ENCODE measurements at regions not wholly inside any gene's neighbourhood (a gene's known extent, or its start where the extent isn't known, plus 50 kb on each side); places are given as distances from the start of the nearest gene placed in this dataset.

DNA sequence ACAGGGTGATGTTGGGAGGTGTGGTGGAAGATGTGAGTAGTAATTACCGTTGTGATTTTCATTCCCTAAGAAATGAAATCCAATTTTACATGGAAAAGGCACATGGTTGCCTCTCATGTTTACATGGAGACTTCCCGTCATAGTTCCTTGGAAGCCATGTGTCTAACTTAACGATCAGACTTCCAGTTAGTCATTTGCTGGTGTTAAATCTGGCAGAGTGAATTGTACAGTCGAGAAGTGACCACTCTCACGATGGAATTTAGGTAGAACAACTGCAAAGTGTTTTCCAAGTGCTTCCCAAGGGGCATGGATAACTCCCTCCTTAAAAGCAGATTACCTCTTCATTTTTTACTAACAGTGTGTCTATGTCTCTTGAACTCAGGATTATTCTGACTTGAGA is 145.8 kb upstream of the CCN2 start:
- no peak for FAIRE-seq
- no peak overlapping the region for H3K4me2 ChIP-seq (ENCODE audit: control insufficient read depth, extremely low read depth, insufficient read depth, low read depth, low read length)
- no peaks in the 10 kb centered on the region for H3K4me1 ChIP-seq (ENCODE audit: control insufficient read depth, extremely low read depth, insufficient read depth, low read length)
- H3K27me3 ChIP-seq (ENCODE audit: control insufficient read depth, extremely low read depth, insufficient read depth, low read length), result no peaks in the 10 kb centered on the region
- H2AFZ ChIP-seq (ENCODE audit: control insufficient read depth, low read length), result no peak overlapping the region
- H3K36me3 ChIP-seq (ENCODE audit: control insufficient read depth in 2 of 2, extremely low read depth in 1 of 2, insufficient read depth in 2 of 2, low read length in 2 of 2), result no peaks in the 10 kb centered on the region
- H3K9me3 ChIP-seq (ENCODE audit: control insufficient read depth, low read depth, low read length), result no peaks in the 10 kb centered on the region
- H3K79me2 ChIP-seq (ENCODE audit: control insufficient read depth, insufficient read depth, low read length), result no peaks in the 10 kb centered on the region
- H4K20me1 ChIP-seq (ENCODE audit: control insufficient read depth, extremely low read depth, insufficient read depth, low read length), result no peaks in the 10 kb centered on the region
- H3K9ac ChIP-seq (ENCODE audit: control insufficient read depth, extremely low read depth, insufficient read depth, low read length), result no peak overlapping the region
- no peak for TF ChIP-seq CTCF (optimal IDR thresholded peaks at IDR 0.05 in 1 of 3, IDR thresholded peaks at IDR 0.05 in 1 of 3, conservative IDR thresholded peaks at IDR 0.05 in 1 of 3; ENCODE audit: extremely low read depth in 1 of 3, insufficient read depth in 2 of 3, low read length in 3 of 3)
- TF ChIP-seq EZH2 (IDR thresholded peaks at IDR 0.05; ENCODE audit: low read length), result no peak
- dilution Hi-C loops (cut with MboI; ENCODE audit: extremely low pct_ligation_motif_present, low sequenced_read_pairs), result no loop called here
- no peaks in the 10 kb centered on the region for H3K9me1 ChIP-seq (ENCODE audit: control insufficient read depth, extremely low read depth, insufficient read depth, low read length)
- H3K4me3 ChIP-seq (ENCODE audit: control insufficient read depth in 2 of 3, extremely low read depth in 1 of 3, insufficient read depth in 2 of 3, low read depth in 1 of 3, low read length in 3 of 3), result no peak overlapping the region
- no peak overlapping the region for H3K27ac ChIP-seq (ENCODE audit: control insufficient read depth, insufficient read depth, low read length)
- DNase-seq (ENCODE audit: low read depth, low spot score), result no peak

GRCh38 chr6:132096245-132096644 is 145.1 kb upstream of the CCN2 start:
- DNase-seq (ENCODE audit: low read depth, low spot score), result no peak
- H3K27ac ChIP-seq (ENCODE audit: control insufficient read depth, insufficient read depth, low read length), result no peak overlapping the region
- no peaks in the 10 kb centered on the region for H3K9me3 ChIP-seq (ENCODE audit: control insufficient read depth, low read depth, low read length)
- no peak for TF ChIP-seq CTCF (optimal IDR thresholded peaks at IDR 0.05 in 1 of 3, IDR thresholded peaks at IDR 0.05 in 1 of 3, conservative IDR thresholded peaks at IDR 0.05 in 1 of 3; ENCODE audit: extremely low read depth in 1 of 3, insufficient read depth in 2 of 3, low read length in 3 of 3)
- TF ChIP-seq EZH2 (IDR thresholded peaks at IDR 0.05; ENCODE audit: low read length), result no peak
- H3K9ac ChIP-seq (ENCODE audit: control insufficient read depth, extremely low read depth, insufficient read depth, low read length), result no peak overlapping the region
- no peaks in the 10 kb centered on the region for H3K27me3 ChIP-seq (ENCODE audit: control insufficient read depth, extremely low read depth, insufficient read depth, low read length)
- no peaks in the 10 kb centered on the region for H3K79me2 ChIP-seq (ENCODE audit: control insufficient read depth, insufficient read depth, low read length)
- no peak overlapping the region for H3K4me3 ChIP-seq (ENCODE audit: control insufficient read depth in 2 of 3, extremely low read depth in 1 of 3, insufficient read depth in 2 of 3, low read depth in 1 of 3, low read length in 3 of 3)
- no peaks in the 10 kb centered on the region for H3K9me1 ChIP-seq (ENCODE audit: control insufficient read depth, extremely low read depth, insufficient read depth, low read length)
- H3K4me1 ChIP-seq (ENCODE audit: control insufficient read depth, extremely low read depth, insufficient read depth, low read length), result no peaks in the 10 kb centered on the region
- no peaks in the 10 kb centered on the region for H4K20me1 ChIP-seq (ENCODE audit: control insufficient read depth, extremely low read depth, insufficient read depth, low read length)
- no peak for FAIRE-seq
- no peak overlapping the region for H3K4me2 ChIP-seq (ENCODE audit: control insufficient read depth, extremely low read depth, insufficient read depth, low read depth, low read length)
- no peaks in the 10 kb centered on the region for H3K36me3 ChIP-seq (ENCODE audit: control insufficient read depth in 2 of 2, extremely low read depth in 1 of 2, insufficient read depth in 2 of 2, low read length in 2 of 2)
- dilution Hi-C loops (cut with MboI; ENCODE audit: extremely low pct_ligation_motif_present, low sequenced_read_pairs), result no loop called here
- no peak overlapping the region for H2AFZ ChIP-seq (ENCODE audit: control insufficient read depth, low read length)

Data from keratinocyte (primary cell).